Fibroblast of lung (primary cell): ENCODE measurements at regions not wholly inside any gene's neighbourhood (a gene's known extent, or its start where the extent isn't known, plus 50 kb on each side); places are given as distances from the start of the nearest gene placed in this dataset.

Experiments
- DNase-seq, 2 donors: peaks; one replicate each; pipeline versions ENCODE4 v3.0.0 to v3.0.0-alpha.2; 2010; ENCODE audit warnings: low read depth in 2 of 2
- H2AFZ ChIP-seq: 2 replicates; pipeline ENCODE4 v1.5.1; 2012; ENCODE audit warnings: low read length, control low read depth, inconsistent platforms
- H3K27ac ChIP-seq: 2 replicates; pipeline ENCODE4 v1.5.1; 2011; ENCODE audit warnings: low read length, control low read depth; ENCODE audit not compliant: insufficient read depth
- H3K27me3 ChIP-seq: 2 replicates; pipeline ENCODE4 v1.5.1; 2011; ENCODE audit warnings: mild to moderate bottlenecking, low read length; ENCODE audit not compliant: control insufficient read depth, insufficient read depth
- H3K36me3 ChIP-seq: 2 replicates; pipeline ENCODE4 v1.5.1; 2011; ENCODE audit warnings: low read length; ENCODE audit not compliant: control insufficient read depth, insufficient read depth
- H3K4me1 ChIP-seq: 2 replicates; pipeline ENCODE4 v1.5.1; 2011; ENCODE audit warnings: low read length; ENCODE audit not compliant: control insufficient read depth, insufficient read depth; ENCODE audit errors: extremely low read depth
- H3K4me2 ChIP-seq: 2 replicates; pipeline ENCODE4 v1.5.1; 2011; ENCODE audit warnings: low read length, control low read depth; ENCODE audit not compliant: insufficient read depth; ENCODE audit errors: extremely low read depth
- H3K4me3 ChIP-seq, 4 experiments: fragments of 200-600 bp in 1 of 4; sonication (generic) in 1 of 4; replicated peaks in 1 of 4; 2 replicates each; pipeline ENCODE4 v1.5.1; 2011 to 2016; ENCODE audit warnings: low read length in 4 of 4, low read depth in 3 of 4, mild to moderate bottlenecking in 3 of 4, control low read depth in 2 of 4, inconsistent platforms in 1 of 4, mixed read lengths in 1 of 4; ENCODE audit not compliant: insufficient read depth in 1 of 4; ENCODE audit errors: control extremely low read depth in 1 of 4
- H3K79me2 ChIP-seq: 2 replicates; pipeline ENCODE4 v1.5.1; 2012; ENCODE audit warnings: mild to moderate bottlenecking, low read length, inconsistent platforms; ENCODE audit not compliant: control insufficient read depth, insufficient read depth
- H3K9ac ChIP-seq: 2 replicates; pipeline ENCODE4 v1.5.1; 2011; ENCODE audit warnings: mild to moderate bottlenecking, low read length, control low read depth; ENCODE audit not compliant: insufficient read depth
- H3K9me3 ChIP-seq: 2 replicates; pipeline ENCODE4 v1.5.1; 2012; ENCODE audit warnings: low read depth, low read length; ENCODE audit not compliant: control insufficient read depth, insufficient read depth
- H4K20me1 ChIP-seq: 2 replicates; pipeline ENCODE4 v1.5.1; 2011; ENCODE audit warnings: low read length; ENCODE audit not compliant: control insufficient read depth, insufficient read depth; ENCODE audit errors: extremely low read depth
- CTCF ChIP-seq, 2 donors: IDR thresholded peaks in 1 of 2; conservative IDR thresholded peaks in 1 of 2; 1 replicate in 1 of 2; 2 replicates in 1 of 2; pipeline ENCODE4 v1.5.1; 2011 to 2012; ENCODE audit warnings: low read length in 2 of 2, control low read depth in 1 of 2, inconsistent platforms in 1 of 2, low read depth in 1 of 2, mild to moderate bottlenecking in 1 of 2
- EZH2 ChIP-seq: IDR thresholded peaks from 2 replicates; pipeline ENCODE4 v1.5.1; 2012; ENCODE audit warnings: low read length, control low read depth, mild to moderate bottlenecking; ENCODE audit errors: missing control alignments

- Histone ChIP-seq H2AFZ (no peak overlapping the region), H3K9me3 (no peaks in the 10 kb centered on the region), H4K20me1 (no peaks in the 10 kb centered on the region), H3K27ac (no peak overlapping the region), H3K27me3 (no peaks in the 10 kb centered on the region), H3K36me3 (no peaks in the 10 kb centered on the region), H3K79me2 (no peaks in the 10 kb centered on the region), H3K4me2 (no peak overlapping the region), H3K9ac (no peak overlapping the region), H3K4me3 (no peak overlapping the region), H3K4me1 (no peaks in the 10 kb centered on the region)
- TF ChIP-seq EZH2 (no peak), CTCF (conservative IDR thresholded peaks at IDR 0.05 in 1 of 2, IDR thresholded peaks at IDR 0.05 in 1 of 2; ENCODE audit: low read depth in 1 of 2, low read length in 2 of 2) (no peak)
- DNase-seq = peak in 1 of 2 donors; percentile 24
These were observed 709.5 kb downstream of the KCNJ2 start for GRCh38 chr17:70878879-70879278.

GRCh38 chr17:70879401-70879800 lies 710.1 kb downstream of the KCNJ2 start:
- Histone ChIP-seq H3K4me2 (no peak overlapping the region), H3K27ac (no peak overlapping the region), H3K79me2 (no peaks in the 10 kb centered on the region), H3K4me3 (no peak overlapping the region), H4K20me1 (no peaks in the 10 kb centered on the region), H3K9me3 (no peaks in the 10 kb centered on the region), H3K27me3 (no peaks in the 10 kb centered on the region), H2AFZ (no peak overlapping the region), H3K36me3 (no peaks in the 10 kb centered on the region), H3K9ac (no peak overlapping the region), H3K4me1 (no peaks in the 10 kb centered on the region)
- DNase-seq = peak in 1 of 2 donors; percentile 86
- TF ChIP-seq EZH2 (no peak), CTCF (conservative IDR thresholded peaks at IDR 0.05 in 1 of 2, IDR thresholded peaks at IDR 0.05 in 1 of 2; ENCODE audit: low read depth in 1 of 2, low read length in 2 of 2) (no peak)

GRCh38 chr17:70881093-70881492 lies 711.8 kb downstream of the KCNJ2 start:
- no peaks in the 10 kb centered on the region for H4K20me1 ChIP-seq
- no peak overlapping the region for H2AFZ ChIP-seq
- no peak overlapping the region for H3K4me2 ChIP-seq
- H3K9me3 ChIP-seq = no peaks in the 10 kb centered on the region
- H3K27me3 ChIP-seq = no peaks in the 10 kb centered on the region
- no peak overlapping the region for H3K4me3 ChIP-seq
- no peak overlapping the region for H3K27ac ChIP-seq
- no peaks in the 10 kb centered on the region for H3K36me3 ChIP-seq
- no peak overlapping the region for H3K9ac ChIP-seq
- H3K79me2 ChIP-seq = no peaks in the 10 kb centered on the region
- TF ChIP-seq EZH2 (no peak), CTCF (conservative IDR thresholded peaks at IDR 0.05 in 1 of 2, IDR thresholded peaks at IDR 0.05 in 1 of 2; ENCODE audit: low read depth in 1 of 2, low read length in 2 of 2) (no peak)
- no peaks in the 10 kb centered on the region for H3K4me1 ChIP-seq
- no peak for DNase-seq
